Kidney (tissue), 13 donors: ENCODE measurements at regions not wholly inside any gene's neighbourhood (a gene's known extent, or its start where the extent isn't known, plus 50 kb on each side); places are given as distances from the start of the nearest gene placed in this dataset.

ENCODE experiments used
- DNase-seq, 5 donors: peaks; one replicate each; pipeline ENCODE4 v3.0.0-alpha.2; 2013 to 2020
- FAIRE-seq: peaks from 2 replicates; lab custom pipeline; 2012; peaks lifted over from hg19 to GRCh38; lab: Jason Lieb, UNC
- H3K27ac ChIP-seq, 2 donors: one replicate each; pipeline ENCODE4 v1.7.0; 2013; ENCODE audit warnings: low read depth in 2 of 2, low read length in 2 of 2, inconsistent platforms in 1 of 2
- H3K27me3 ChIP-seq: one replicate; pipeline ENCODE4 v1.7.1; 2013; ENCODE audit warnings: low read length, inconsistent platforms; ENCODE audit not compliant: control insufficient read depth, insufficient read depth
- H3K36me3 ChIP-seq, 3 donors: one replicate each; pipeline versions ENCODE4 v1.7.0 to v1.7.1; 2013; ENCODE audit warnings: low read length in 3 of 3, control low read depth in 1 of 3, inconsistent platforms in 1 of 3; ENCODE audit not compliant: insufficient read depth in 3 of 3, control insufficient read depth in 2 of 3
- H3K4me1 ChIP-seq, 3 donors: one replicate each; pipeline versions ENCODE4 v1.7.0 to v1.7.1; 2013; ENCODE audit warnings: low read length in 3 of 3, inconsistent platforms in 1 of 3, low read depth in 1 of 3; ENCODE audit not compliant: control insufficient read depth in 2 of 3, insufficient read depth in 2 of 3
- H3K4me3 ChIP-seq, 3 donors: one replicate each; pipeline versions ENCODE4 v1.7.0 to v1.8.1; 2013; ENCODE audit warnings: low read length in 3 of 3, control low read depth in 1 of 3, inconsistent platforms in 1 of 3
- H3K9ac ChIP-seq, 3 donors: one replicate each; pipeline versions ENCODE4 v1.7.0 to v1.7.1; 2013; ENCODE audit warnings: low read length in 3 of 3, control low read depth in 1 of 3, inconsistent platforms in 1 of 3
- H3K9me3 ChIP-seq, 3 donors: one replicate each; pipeline versions ENCODE4 v1.7.0 to v1.7.1; 2013; ENCODE audit warnings: low read length in 3 of 3, control low read depth in 1 of 3, inconsistent platforms in 1 of 3; ENCODE audit not compliant: control insufficient read depth in 2 of 3, insufficient read depth in 1 of 3
- intact Hi-C: fragments of 100-400 bp; cut with DNase I; formaldehyde crosslinking; loops from one replicate; pipeline ENCODE4 v1.11.1; 2022
- TF ChIP-seq, protein P1 (sequence below): IDR thresholded peaks from 3 replicates; pipeline ENCODE4 v1.5.1; 2012; ENCODE audit warnings: mild to moderate bottlenecking, moderate library complexity, borderline replicate concordance; ENCODE audit not compliant: insufficient read depth; ENCODE audit errors: extremely low read depth
- donor health status: control.
- donor health status: control.
- donor health status: control.
- donor health status: control.
- donor health status: control.
- donor health status: DM: yes; HTN: yes; CAD: no.
- donor health status: Normal renal cell carcinoma (clear cell type).

GRCh38 chr18:3328532-3328931, 66.6 kb downstream of the MYL12B start:
- DNase-seq = no peak

DNA sequence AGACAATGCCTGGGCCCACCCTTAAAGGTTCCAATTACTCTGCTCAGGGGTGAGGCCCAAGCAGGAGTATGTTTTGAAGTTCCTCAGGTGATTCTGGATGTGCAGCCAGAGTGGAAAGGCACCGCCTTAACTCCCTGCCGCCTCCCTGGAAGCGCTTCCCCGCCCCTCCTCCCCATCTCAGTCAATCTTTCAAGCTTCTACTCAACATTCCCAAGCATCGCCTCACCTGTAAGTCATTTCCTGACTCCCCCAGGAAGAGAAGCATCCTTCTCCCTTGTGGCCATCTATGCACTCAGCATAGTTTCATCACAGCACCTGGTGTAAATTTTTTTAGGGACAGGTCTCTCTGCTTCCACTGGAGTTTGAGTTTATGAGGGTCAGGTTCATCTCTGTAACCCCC, 67.5 kb downstream of the MYL12B start:
- intact Hi-C loops = no loop called here
- H3K27ac ChIP-seq = no peak overlapping the region
- no peaks in the 10 kb centered on the region for H3K36me3 ChIP-seq
- DNase-seq (no peak), FAIRE-seq (no peak)
- no peaks in the 10 kb centered on the region for H3K27me3 ChIP-seq
- TF ChIP-seq, protein P1, sequence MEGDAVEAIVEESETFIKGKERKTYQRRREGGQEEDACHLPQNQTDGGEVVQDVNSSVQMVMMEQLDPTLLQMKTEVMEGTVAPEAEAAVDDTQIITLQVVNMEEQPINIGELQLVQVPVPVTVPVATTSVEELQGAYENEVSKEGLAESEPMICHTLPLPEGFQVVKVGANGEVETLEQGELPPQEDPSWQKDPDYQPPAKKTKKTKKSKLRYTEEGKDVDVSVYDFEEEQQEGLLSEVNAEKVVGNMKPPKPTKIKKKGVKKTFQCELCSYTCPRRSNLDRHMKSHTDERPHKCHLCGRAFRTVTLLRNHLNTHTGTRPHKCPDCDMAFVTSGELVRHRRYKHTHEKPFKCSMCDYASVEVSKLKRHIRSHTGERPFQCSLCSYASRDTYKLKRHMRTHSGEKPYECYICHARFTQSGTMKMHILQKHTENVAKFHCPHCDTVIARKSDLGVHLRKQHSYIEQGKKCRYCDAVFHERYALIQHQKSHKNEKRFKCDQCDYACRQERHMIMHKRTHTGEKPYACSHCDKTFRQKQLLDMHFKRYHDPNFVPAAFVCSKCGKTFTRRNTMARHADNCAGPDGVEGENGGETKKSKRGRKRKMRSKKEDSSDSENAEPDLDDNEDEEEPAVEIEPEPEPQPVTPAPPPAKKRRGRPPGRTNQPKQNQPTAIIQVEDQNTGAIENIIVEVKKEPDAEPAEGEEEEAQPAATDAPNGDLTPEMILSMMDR = no peak
- H3K4me1 ChIP-seq = no peaks in the 10 kb centered on the region
- H3K9me3 ChIP-seq = no peaks in the 10 kb centered on the region
- no peak overlapping the region for H3K9ac ChIP-seq
- no peak overlapping the region for H3K4me3 ChIP-seq

More at GRCh38 chr18:3328532-3328931, 66.6 kb downstream of the MYL12B start:
- no peaks in the 10 kb centered on the region for H3K4me1 ChIP-seq
- no peaks in the 10 kb centered on the region for H3K27me3 ChIP-seq
- H3K4me3 ChIP-seq = no peak overlapping the region
- no peak overlapping the region for H3K27ac ChIP-seq
- FAIRE-seq = no peak
- no peak overlapping the region for H3K9ac ChIP-seq
- H3K9me3 ChIP-seq = no peaks in the 10 kb centered on the region
- H3K36me3 ChIP-seq = no peaks in the 10 kb centered on the region
- TF ChIP-seq, protein P1 = no peak
- intact Hi-C loops = no loop called here

GRCh38 chr18:3329872-3330271, 67.9 kb downstream of the MYL12B start:
- H3K4me3 ChIP-seq = no peak overlapping the region
- H3K27ac ChIP-seq = no peak overlapping the region
- no peaks in the 10 kb centered on the region for H3K4me1 ChIP-seq
- H3K9me3 ChIP-seq = no peaks in the 10 kb centered on the region
- H3K36me3 ChIP-seq = no peaks in the 10 kb centered on the region
- intact Hi-C loops = no loop called here
- DNase-seq (no peak), FAIRE-seq (no peak)
- TF ChIP-seq, protein P1 = no peak
- no peaks in the 10 kb centered on the region for H3K27me3 ChIP-seq
- no peak overlapping the region for H3K9ac ChIP-seq

- no peaks in the 10 kb centered on the region for H3K9me3 ChIP-seq
- no peaks in the 10 kb centered on the region for H3K4me1 ChIP-seq
- no peaks in the 10 kb centered on the region for H3K27me3 ChIP-seq
- no peak overlapping the region for H3K4me3 ChIP-seq
- FAIRE-seq (no peak), DNase-seq (no peak)
- TF ChIP-seq, protein P1 = no peak
- H3K9ac ChIP-seq = no peak overlapping the region
- H3K27ac ChIP-seq = no peak overlapping the region
- intact Hi-C loops = no loop called here
- H3K36me3 ChIP-seq = no peaks in the 10 kb centered on the region
Measured at GRCh38 chr18:3330622-3331021, 68.7 kb downstream of the MYL12B start.
